Esophagus (tissue), 2 donors: ENCODE measurements at regions not wholly inside any gene's neighbourhood (a gene's known extent, or its start where the extent isn't known, plus 50 kb on each side); places are given as distances from the start of the nearest gene placed in this dataset.

Experiments used
- H3K27ac ChIP-seq, 2 donors: one replicate each; pipeline ENCODE4 v1.5.1; 2013; ENCODE audit warnings: low read depth in 2 of 2, mild to moderate bottlenecking in 2 of 2, inconsistent platforms in 1 of 2, low read length in 1 of 2, moderate library complexity in 1 of 2
- H3K27me3 ChIP-seq, 2 donors: one replicate each; pipeline ENCODE4 v1.6.1; 2013; ENCODE audit warnings: low read length in 2 of 2, control low read depth in 1 of 2, mild to moderate bottlenecking in 1 of 2; ENCODE audit not compliant: insufficient read depth in 2 of 2, control insufficient read depth in 1 of 2
- H3K36me3 ChIP-seq, 2 donors: one replicate each; pipeline ENCODE4 v1.6.1; 2013; ENCODE audit warnings: low read length in 1 of 2; ENCODE audit not compliant: control insufficient read depth in 2 of 2, insufficient read depth in 2 of 2
- H3K4me1 ChIP-seq, 2 donors: one replicate each; pipeline ENCODE4 v1.6.1; 2013; ENCODE audit warnings: low read length in 1 of 2; ENCODE audit not compliant: control insufficient read depth in 2 of 2, insufficient read depth in 2 of 2
- H3K4me3 ChIP-seq, 2 donors: one replicate each; pipeline ENCODE4 v1.5.1; 2013; ENCODE audit warnings: low read length in 2 of 2, mild to moderate bottlenecking in 2 of 2, low read depth in 1 of 2, moderate library complexity in 1 of 2
- H3K9me3 ChIP-seq, 2 donors: one replicate each; pipeline ENCODE4 v1.6.1; 2013; ENCODE audit warnings: mild to moderate bottlenecking in 2 of 2, low read depth in 1 of 2, low read length in 1 of 2, moderate library complexity in 1 of 2; ENCODE audit not compliant: control insufficient read depth in 2 of 2, insufficient read depth in 1 of 2
- WGBS, 2 donors: extraction: QIAGEN DNeasy Blood & Tissue Kit; methylation state at CpG; one replicate each; pipeline ENCODE4 v1.1.7; 2013; 5-methylcytosine and 5-hydroxymethylcytosine counted together
- donor health status: healthy with polysubstance abuse.
- donor health status: Bipolar disorder and iron deficiency.

- Histone ChIP-seq H3K4me3 (no peak overlapping the region), H3K36me3 (no peaks in the 10 kb centered on the region), H3K4me1 (no peaks in the 10 kb centered on the region), H3K9me3 (no peaks in the 10 kb centered on the region), H3K27ac (peak overlapping the region; percentile 17 to 22), H3K27me3 (no peaks in the 10 kb centered on the region)
- 57 to 64% methylated on average over 9 of the region's 9 CpGs for WGBS, 2 donors
Measured at GRCh38 chr2:12824778-12825379, 108.1 kb downstream of the TRIB2 start.

- Histone ChIP-seq H3K27me3 (no peaks in the 10 kb centered on the region), H3K4me3 (no peak overlapping the region), H3K36me3 (no peaks in the 10 kb centered on the region), H3K9me3 (no peaks in the 10 kb centered on the region), H3K4me1 (no peaks in the 10 kb centered on the region), H3K27ac (no peak overlapping the region)
- WGBS, 2 donors: 92 to 95% methylated on average over 3 of the region's 3 CpGs
Measured at GRCh38 chr2:12826781-12827180, 110.0 kb downstream of the TRIB2 start.

- 93 to 95% methylated on average over 7 of the region's 7 CpGs for WGBS, 2 donors
- H3K4me3 ChIP-seq: no peak overlapping the region
Measured at GRCh38 chr2:12827721-12828120, 111.0 kb downstream of the TRIB2 start.

GRCh38 chr2:12828980-12829379, 112.2 kb downstream of the TRIB2 start:
- Histone ChIP-seq H3K27ac (no peak overlapping the region), H3K4me1 (no peaks in the 10 kb centered on the region), H3K9me3 (no peaks in the 10 kb centered on the region), H3K4me3 (no peak overlapping the region), H3K36me3 (no peaks in the 10 kb centered on the region), H3K27me3 (no peaks in the 10 kb centered on the region)
- 92% methylated on average over 8 of the region's 8 CpGs for WGBS, 2 donors

More at GRCh38 chr2:12827721-12828120, 111.0 kb downstream of the TRIB2 start:
- H3K27ac ChIP-seq: no peak overlapping the region
- no peaks in the 10 kb centered on the region for H3K9me3 ChIP-seq
- no peaks in the 10 kb centered on the region for H3K36me3 ChIP-seq
- H3K27me3 ChIP-seq: no peaks in the 10 kb centered on the region
- no peaks in the 10 kb centered on the region for H3K4me1 ChIP-seq

- Histone ChIP-seq H3K4me3 (no peak overlapping the region), H3K27me3 (no peaks in the 10 kb centered on the region), H3K27ac (no peak overlapping the region), H3K9me3 (no peaks in the 10 kb centered on the region), H3K4me1 (no peaks in the 10 kb centered on the region), H3K36me3 (no peaks in the 10 kb centered on the region)
- whole genome bisulfite sequencing, 2 donors: 85 to 97% methylated on average over 1 of the region's 1 CpG
Measured at GRCh38 chr2:12831016-12831415, 114.3 kb downstream of the TRIB2 start.

GRCh38 chr2:12834239-12834638, 117.5 kb downstream of the TRIB2 start:
- Histone ChIP-seq H3K27ac (no peak overlapping the region), H3K27me3 (no peaks in the 10 kb centered on the region), H3K9me3 (no peaks in the 10 kb centered on the region), H3K4me3 (no peak overlapping the region), H3K36me3 (no peaks in the 10 kb centered on the region), H3K4me1 (no peaks in the 10 kb centered on the region)
- 91 to 92% methylated on average over 3 of the region's 3 CpGs for whole genome bisulfite sequencing, 2 donors

- Histone ChIP-seq H3K27me3 (no peaks in the 10 kb centered on the region), H3K9me3 (no peaks in the 10 kb centered on the region), H3K27ac (no peak overlapping the region), H3K4me1 (no peaks in the 10 kb centered on the region), H3K36me3 (no peaks in the 10 kb centered on the region), H3K4me3 (no peak overlapping the region)
- WGBS, 2 donors: 71 to 81% methylated on average over 4 of the region's 4 CpGs
Measured at GRCh38 chr2:12835733-12836132, 119.0 kb downstream of the TRIB2 start.

GRCh38 chr2:12839339-12839738, 122.6 kb downstream of the TRIB2 start:
- Histone ChIP-seq H3K4me1 (no peaks in the 10 kb centered on the region), H3K4me3 (no peak overlapping the region), H3K9me3 (no peaks in the 10 kb centered on the region), H3K27ac (no peak overlapping the region), H3K36me3 (no peaks in the 10 kb centered on the region), H3K27me3 (no peaks in the 10 kb centered on the region)
- WGBS, 2 donors: 64 to 95% methylated on average over 2 of the region's 2 CpGs

- Histone ChIP-seq H3K27me3 (no peaks in the 10 kb centered on the region), H3K9me3 (no peaks in the 10 kb centered on the region), H3K4me3 (no peak overlapping the region), H3K4me1 (no peaks in the 10 kb centered on the region), H3K36me3 (no peaks in the 10 kb centered on the region), H3K27ac (no peak overlapping the region)
- 91 to 95% methylated on average over 5 of the region's 5 CpGs for WGBS, 2 donors
Measured at GRCh38 chr2:12841021-12841420, 124.3 kb downstream of the TRIB2 start.

GRCh38 chr2:12842917-12843316, 126.2 kb downstream of the TRIB2 start:
- Histone ChIP-seq H3K27me3 (no peaks in the 10 kb centered on the region), H3K4me3 (no peak overlapping the region), H3K4me1 (no peaks in the 10 kb centered on the region), H3K36me3 (no peaks in the 10 kb centered on the region), H3K27ac (no peak overlapping the region), H3K9me3 (no peaks in the 10 kb centered on the region)
- 69 to 71% methylated on average over 4 of the region's 4 CpGs for WGBS, 2 donors
